ENCODE measurements at regions not wholly inside any gene's neighbourhood (a gene's known extent, or its start where the extent isn't known, plus 50 kb on each side); places are given as distances from the start of the nearest gene placed in this dataset. TPM values are rescaled to one million over a fixed set of nuclear protein-coding genes. Genes with fewer than 3 reads are reported as not detected.
"Not testable (repeated sequence)": the region's sequence is repeated elsewhere in the genome, so short reads cannot be mapped to it uniquely, and the experiment has no call there.

DNA sequence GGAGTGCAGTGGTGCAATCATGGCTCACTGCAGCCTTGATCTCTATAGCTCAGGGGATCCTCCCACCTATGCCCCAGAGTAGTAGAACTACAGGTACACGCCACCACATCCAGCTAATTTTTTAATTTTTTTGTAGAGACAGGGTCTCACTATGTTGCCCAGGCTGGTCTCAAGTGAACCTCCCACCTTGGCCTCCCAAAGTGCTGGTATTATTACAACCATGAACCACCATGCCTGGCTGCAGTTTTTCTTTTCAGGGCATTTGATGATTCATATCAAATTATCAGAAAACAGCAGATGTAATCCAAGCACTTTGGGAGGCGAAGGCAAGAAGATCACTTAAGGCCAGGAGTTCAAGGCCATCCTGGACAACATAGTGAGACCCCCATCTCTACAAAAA lies 88.4 kb upstream of the JARID2 start:
- no peak for DNase-seq

DNA sequence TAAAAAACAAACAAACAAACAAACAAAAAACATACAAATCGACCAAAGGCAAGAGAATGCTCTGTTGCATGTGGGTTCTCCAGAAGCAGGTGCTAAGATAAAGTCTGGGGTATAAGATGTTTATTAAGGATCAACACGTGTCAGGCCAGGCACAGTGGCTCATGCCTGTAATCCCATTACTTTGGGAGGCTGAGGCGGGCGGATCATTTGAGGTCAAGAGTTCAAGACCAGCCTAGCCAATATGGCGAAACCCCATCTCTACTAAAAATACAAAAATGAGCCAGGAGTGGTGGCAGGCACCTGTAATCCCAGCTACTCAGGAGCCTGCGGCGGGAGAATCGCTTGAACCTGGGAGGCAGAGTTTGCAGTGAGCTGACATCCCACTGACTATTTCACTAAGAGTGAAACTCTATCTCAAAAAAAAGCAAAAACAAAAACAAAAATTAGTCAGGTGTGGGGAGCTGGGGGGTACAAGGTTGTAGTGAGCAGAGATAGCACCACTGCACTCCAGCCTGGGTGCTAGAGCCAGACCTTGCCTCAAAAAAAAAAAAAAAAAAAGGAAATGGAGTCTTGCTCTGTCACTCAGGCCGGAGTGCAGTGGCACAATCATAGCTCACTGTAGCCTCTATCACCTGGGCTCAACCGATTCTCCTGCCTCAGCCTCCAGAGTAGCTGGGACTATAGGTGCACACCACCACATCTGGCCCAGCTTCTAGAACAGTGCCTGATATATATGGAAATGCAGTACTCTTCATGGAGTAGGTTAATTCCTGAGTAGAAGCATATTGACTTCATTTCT lies 86.8 kb upstream of the JARID2 start:
- no peak for DNase-seq

DNA sequence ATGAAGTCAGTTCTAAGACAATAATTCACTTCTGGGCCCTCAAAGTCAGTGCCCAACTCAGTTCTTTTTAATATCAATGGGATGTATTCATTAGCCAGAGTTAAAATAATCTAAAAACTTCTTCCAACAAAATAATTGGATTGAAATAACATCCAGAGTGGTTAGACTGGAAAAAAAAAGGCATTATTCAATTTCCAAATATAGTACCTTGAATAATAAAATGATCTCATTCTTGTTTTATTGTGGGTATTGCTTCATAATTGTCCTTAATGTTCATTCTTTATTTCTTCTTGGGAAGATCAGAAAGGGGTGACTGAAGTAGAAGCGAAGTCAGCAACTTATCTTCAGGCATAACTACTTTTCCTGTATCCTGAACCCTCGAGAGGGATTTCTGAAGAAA lies 85.1 kb upstream of the JARID2 start:
- DNase-seq: no peak

DNA sequence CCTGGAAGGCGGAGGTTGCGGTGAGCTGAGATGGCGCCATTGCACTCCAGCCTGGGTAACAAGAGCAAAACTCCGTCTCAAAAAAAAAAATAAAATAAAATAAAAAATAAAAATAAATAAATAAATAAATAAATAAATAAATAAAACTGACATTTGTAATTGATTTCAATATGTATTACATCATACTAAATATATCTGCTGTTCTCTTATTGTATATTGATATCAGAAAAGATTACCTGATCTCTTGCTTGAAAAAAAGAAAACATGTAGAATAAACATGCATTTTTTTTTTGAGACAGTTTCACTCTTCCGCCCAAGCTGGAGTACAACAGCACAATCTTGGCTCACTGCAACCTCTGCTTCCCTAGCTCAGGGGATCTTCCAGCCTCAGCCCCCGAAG lies 81.0 kb upstream of the JARID2 start:
- not testable (repeated sequence) for DNase-seq

DNA sequence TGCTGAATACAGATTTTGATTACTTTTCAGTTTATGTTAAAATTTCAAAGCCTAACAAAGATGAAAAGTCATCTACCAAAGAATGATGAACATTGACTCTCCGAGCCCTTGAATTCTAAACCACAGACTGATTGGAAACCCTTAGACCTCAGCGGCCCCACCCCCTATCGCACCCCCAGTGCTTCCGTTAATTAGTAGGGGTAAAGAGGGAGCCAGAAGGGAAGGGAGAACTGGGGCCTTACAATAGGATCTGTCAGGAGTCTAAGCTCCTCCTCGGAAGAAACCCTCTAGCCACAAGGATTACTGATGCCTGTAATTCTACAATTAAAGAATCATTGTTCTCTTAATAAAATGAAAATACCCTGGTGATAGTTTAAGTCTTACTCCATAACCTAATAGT lies 79.7 kb upstream of the JARID2 start:
- DNase-seq: no peak

DNA sequence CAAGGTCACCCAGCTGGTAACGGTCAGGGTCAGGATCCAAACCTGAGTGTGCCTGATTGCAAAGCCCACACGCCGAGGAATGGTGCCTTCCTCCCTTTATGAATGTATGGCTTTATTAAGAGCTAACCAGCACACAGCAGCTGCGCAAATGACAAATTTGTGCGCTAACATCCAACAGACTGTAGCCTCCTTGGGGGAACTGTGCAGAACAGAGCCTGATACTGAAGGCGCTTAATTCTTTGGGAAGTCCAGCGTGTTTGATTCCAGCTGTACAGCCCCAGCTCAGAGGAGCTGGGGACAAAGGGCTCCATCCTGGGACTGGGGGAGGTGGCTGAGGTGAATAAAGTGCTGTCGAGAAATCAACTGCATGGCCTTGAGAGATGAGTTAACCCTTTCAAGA lies 75.7 kb upstream of the JARID2 start:
- DNase-seq: no peak

DNA sequence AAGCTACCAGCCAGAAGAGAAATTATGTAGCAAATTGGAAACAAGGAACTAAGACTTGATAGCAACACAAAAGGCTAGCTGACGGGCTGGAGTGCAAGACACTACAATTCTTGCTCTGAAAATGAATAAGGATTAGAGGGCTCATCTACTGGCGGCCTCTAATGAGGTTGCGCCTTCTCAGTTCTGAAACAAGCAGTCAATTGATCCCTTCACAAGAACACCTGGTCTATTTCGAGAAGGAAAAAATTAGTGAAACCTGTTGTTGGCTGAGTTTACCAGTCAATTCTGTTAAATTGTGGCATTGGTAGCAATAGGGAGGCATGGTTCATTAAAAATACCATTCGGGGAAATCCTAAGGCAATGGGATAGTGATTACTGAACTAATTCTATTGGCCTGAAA lies 74.8 kb upstream of the JARID2 start:
- DNase-seq: no peak

DNA sequence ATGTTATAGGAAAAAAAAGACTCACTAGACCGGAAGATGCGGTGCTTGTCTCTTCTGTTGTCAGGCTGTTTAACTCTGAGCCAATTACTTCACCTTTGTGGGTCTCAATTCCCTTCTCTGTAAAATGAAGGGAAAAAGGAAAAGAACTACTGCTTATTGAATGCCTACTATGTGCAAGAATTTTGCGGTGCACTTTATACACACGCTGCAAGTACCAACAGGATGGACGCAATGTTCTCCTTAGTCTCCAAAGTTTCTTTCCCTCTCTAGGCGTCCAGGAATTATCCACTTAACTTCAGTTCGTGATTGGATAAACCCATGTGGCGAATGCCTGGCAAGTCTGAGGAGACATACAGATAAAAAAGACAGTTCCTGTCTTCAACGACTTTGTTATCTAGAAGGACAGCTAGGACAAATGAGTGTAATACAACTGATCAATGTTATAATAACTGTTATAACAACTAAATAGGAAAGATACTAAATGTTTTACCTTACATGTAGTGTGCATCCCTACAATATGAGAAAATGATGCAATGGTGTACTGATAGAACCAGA lies 69.0 kb upstream of the JARID2 start:
- DNase-seq: no peak

DNA sequence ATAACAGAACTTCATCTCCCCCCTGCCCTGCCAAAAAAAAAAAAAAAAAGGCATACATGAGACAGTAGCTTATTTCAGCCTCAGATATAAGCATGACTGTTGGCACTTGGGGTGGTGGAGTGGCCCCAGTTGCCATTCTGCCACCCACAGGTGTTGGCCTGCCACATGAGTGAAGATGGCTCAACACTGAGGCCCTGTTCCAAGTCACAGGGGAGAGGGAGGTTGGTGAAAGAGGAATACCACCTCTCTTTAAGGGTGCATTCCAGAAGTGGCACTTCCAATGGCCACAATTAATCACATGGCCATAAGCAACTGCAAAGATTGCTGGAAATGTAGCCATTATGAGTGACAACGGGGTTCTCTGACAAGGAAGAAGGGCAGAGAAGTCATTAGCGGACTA lies 61.9 kb upstream of the JARID2 start:
- no peak for DNase-seq

DNA sequence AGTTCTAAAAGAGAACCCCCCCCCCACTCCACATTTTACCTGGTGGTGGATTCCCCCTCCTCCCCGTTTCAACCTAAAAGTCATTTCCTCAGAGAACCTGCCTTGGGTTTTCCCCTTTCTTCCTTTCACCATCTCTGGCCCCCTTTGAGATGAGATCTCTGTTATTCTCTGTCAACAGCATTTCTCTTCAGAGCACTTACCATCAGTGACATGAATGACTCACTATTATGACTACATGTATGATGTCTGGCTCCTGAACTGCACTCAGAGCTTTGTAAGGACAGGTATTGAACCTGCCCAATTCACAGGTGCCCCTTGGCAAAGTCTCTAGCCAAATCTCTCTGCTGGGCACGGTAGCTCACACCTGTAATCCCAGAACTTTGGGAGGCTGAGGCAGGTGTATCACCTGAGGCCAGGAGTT lies 61.4 kb upstream of the JARID2 start:
- DNase-seq: no peak

DNA sequence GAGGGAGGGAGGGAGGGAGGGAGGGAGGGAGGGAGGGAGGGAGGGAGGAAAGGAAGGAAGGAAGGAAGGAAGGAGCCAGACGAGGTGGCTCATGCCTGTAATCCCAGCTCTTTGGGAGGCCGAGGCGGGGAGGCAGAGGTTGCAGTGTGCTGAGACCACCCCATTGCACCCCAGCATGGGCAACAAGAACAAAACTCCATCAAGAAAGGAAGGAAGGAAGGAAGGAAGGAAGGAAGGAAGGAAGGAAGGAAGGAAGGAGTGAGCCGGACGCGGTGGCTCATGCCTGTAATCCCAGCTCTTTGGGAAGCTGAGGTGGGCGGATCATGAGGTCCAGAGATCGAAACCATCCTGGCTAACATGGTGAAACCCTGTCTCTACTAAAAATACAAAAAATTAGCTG lies 60.8 kb upstream of the JARID2 start:
- not testable (repeated sequence) for DNase-seq

DNA sequence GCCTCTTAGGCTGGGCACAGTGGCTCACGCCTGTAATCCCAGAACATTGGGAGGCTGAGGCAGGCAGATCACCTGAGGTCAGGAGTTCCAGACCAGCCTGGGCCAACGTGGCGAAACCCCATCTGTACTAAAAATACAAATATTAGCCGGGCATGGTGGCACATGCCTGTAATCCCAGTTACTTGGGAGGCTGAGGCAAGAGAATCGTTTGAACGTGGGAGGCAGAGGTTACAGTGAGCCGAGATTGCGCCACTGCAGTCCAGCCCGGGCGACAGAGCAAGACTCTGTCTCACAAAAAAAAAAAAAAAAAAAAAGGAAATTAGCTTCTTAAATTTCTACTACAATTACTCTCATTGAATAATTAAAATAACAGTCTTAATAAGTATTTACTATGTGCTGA lies 52.4 kb upstream of the JARID2 start:
- DNase-seq: not testable (repeated sequence)

DNA sequence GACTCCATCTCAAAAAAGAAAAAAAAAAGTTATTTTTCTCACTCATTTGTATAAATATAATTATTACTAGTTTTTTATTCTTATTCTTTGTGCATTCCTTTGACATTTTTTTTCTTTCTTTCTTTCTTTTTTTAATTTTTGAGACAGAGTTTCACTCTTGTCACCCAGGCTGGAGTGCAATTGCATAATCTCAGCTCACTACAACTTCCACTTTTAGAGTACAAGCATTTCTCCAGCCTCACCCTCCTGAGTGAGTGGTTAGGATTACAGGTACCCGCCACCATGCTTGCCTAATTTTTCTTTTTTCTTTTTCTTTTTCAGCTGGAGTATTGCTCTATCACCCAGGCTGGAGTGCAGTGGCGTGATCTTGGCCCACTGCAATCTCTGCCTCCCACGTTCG lies 51.4 kb upstream of the JARID2 start:
- no peak for DNase-seq

Small RNA genes lying in the stretch of these regions (small RNA-seq; reads per million reads assigned to genes)
- gene RN7SL332P (not detected), gene RNU6-793P (not detected)

Measured in occipital lobe (tissue), 2 donors.